Breast epithelium (tissue), 3 donors: ENCODE measurements at regions not wholly inside any gene's neighbourhood (a gene's known extent, or its start where the extent isn't known, plus 50 kb on each side); places are given as distances from the start of the nearest gene placed in this dataset.

Experiments
- POLR2A ChIP-seq: fragments of 450-650 bp; IDR thresholded peaks from one replicate; pipeline ENCODE4 v1.6.1; 2016; ENCODE audit warnings: antibody characterized with exemption, mild to moderate bottlenecking, moderate library complexity
- TF ChIP-seq, protein P1 (sequence below), 3 donors: fragments of 450-650 bp; IDR thresholded peaks; one replicate each; pipeline ENCODE4 v1.5.1; 2016 to 2017; ENCODE audit warnings: antibody characterized with exemption in 3 of 3, mild to moderate bottlenecking in 3 of 3, moderate library complexity in 3 of 3

- TF ChIP-seq, protein P1, sequence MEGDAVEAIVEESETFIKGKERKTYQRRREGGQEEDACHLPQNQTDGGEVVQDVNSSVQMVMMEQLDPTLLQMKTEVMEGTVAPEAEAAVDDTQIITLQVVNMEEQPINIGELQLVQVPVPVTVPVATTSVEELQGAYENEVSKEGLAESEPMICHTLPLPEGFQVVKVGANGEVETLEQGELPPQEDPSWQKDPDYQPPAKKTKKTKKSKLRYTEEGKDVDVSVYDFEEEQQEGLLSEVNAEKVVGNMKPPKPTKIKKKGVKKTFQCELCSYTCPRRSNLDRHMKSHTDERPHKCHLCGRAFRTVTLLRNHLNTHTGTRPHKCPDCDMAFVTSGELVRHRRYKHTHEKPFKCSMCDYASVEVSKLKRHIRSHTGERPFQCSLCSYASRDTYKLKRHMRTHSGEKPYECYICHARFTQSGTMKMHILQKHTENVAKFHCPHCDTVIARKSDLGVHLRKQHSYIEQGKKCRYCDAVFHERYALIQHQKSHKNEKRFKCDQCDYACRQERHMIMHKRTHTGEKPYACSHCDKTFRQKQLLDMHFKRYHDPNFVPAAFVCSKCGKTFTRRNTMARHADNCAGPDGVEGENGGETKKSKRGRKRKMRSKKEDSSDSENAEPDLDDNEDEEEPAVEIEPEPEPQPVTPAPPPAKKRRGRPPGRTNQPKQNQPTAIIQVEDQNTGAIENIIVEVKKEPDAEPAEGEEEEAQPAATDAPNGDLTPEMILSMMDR (IDR thresholded peaks at IDR 0.05) = no peak
- TF ChIP-seq POLR2A = no peak
Observed at GRCh38 chr3:13706886-13707285, 158.0 kb downstream of the FBLN2 start.
